ENCODE measurements at regions not wholly inside any gene's neighbourhood (a gene's known extent, or its start where the extent isn't known, plus 50 kb on each side); places are given as distances from the start of the nearest gene placed in this dataset.
"Not testable (repeated sequence)": the region's sequence is repeated elsewhere in the genome, so short reads cannot be mapped to it uniquely, and the experiment has no call there.

GRCh38 chr10:55747244-55747643, 613.8 kb downstream of the ZWINT start:
- DNase-seq (ENCODE audit: low read depth) = no peak

GRCh38 chr10:55746002-55746401, 615.1 kb downstream of the ZWINT start:
- DNase-seq (ENCODE audit: low read depth) = no peak

GRCh38 chr10:55742487-55742886, 618.6 kb downstream of the ZWINT start:
- DNase-seq (ENCODE audit: low read depth) = no peak

GRCh38 chr10:55740767-55741166, 620.3 kb downstream of the ZWINT start:
- DNase-seq (ENCODE audit: low read depth) = not testable (repeated sequence)

DNA sequence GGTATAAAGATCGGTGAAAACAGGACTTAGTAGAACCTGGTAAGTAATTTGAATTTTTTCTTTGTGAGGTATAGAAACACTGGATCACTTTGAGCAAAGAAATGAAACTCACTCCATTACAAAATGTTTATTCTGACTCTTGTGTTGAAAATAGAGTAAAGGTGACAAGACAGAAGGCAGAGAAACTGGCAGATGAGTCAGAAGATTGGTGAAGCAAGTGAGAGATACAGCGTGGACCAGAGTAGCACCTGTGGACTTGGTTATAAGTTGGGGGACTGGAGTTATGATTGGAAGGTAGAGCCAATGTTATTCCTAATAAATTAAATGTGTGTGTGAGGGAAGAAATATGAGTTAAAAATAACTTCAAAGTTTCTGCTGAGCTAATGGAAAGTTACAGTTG, 620.9 kb downstream of the ZWINT start:
- no peak for DNase-seq (ENCODE audit: low read depth)

DNA sequence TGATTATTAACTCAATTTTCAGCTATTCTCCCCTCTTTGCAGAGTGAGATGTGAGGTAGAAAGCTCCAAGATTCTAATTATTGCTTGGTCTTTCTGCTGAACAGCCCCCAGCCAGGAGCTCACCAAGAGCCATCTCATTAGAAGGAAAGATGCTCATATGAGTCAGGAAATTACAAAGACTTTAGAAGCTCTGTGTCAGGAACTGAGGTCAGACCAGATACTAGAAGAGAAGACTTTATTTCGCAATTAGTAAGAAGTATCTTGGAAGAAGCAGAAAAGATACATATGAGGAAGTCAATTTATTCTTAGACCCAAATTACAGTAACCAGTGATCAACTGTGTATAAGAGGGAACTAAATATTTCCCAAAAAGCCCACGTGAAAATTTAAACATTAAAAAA, 626.9 kb downstream of the ZWINT start:
- DNase-seq (ENCODE audit: low read depth) = no peak

DNA sequence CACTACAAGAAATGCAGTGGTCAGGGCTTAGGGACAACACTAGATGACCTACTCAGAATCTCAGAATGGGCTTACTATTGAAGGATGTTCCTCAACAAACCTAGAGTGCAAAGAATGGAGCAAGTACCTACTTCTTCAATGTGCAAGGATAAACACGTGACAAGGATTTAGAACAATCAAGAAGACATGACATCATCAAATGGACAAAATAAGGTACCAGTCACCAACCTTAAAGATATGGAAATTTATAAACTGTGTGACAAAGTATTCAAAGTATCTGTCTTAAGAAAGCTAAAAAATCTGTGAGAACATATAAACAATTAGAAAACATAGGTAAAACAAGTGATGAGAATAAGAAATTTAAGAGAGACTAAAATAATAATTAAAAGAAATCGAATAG, 656.1 kb downstream of the ZWINT start:
- DNase-seq (ENCODE audit: low read depth) = no peak

DNA sequence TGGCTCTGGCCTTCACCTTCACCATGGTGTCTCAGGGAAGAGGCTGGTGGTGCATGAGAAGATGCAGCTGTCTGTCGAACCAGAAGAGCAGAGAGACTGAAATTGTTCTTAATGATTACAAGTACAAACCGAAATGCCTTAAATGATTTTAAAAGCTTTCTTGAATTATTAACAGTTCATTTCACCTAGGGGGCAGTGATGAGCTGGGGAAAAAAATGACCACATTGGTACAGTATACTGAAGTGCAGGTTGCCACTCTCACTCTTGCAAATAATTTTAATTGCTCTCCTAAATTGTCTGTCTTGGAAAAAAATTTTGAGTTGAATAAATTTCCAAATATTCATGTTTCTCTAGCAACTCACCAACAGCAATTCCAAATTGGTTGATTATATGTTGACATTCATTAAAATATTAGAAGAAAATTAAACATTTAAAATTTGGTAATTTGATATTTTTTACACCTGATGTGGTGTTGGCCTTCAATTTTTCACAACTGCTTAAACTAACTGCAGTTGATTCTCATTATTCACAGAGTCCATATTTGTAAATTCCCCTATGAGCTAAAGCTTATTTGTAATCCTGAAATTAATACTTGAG, 692.6 kb downstream of the ZWINT start:
- DNase-seq (ENCODE audit: low read depth) = no peak

- no peak for DNase-seq (ENCODE audit: low read depth)
Observed at GRCh38 chr10:55653531-55653930, 707.5 kb downstream of the ZWINT start.

GRCh38 chr10:55641601-55642000, 719.5 kb downstream of the ZWINT start:
- DNase-seq (ENCODE audit: low read depth) = no peak

- no peak for DNase-seq (ENCODE audit: low read depth)
Observed at GRCh38 chr10:55631071-55631654, 729.9 kb downstream of the ZWINT start.

DNA sequence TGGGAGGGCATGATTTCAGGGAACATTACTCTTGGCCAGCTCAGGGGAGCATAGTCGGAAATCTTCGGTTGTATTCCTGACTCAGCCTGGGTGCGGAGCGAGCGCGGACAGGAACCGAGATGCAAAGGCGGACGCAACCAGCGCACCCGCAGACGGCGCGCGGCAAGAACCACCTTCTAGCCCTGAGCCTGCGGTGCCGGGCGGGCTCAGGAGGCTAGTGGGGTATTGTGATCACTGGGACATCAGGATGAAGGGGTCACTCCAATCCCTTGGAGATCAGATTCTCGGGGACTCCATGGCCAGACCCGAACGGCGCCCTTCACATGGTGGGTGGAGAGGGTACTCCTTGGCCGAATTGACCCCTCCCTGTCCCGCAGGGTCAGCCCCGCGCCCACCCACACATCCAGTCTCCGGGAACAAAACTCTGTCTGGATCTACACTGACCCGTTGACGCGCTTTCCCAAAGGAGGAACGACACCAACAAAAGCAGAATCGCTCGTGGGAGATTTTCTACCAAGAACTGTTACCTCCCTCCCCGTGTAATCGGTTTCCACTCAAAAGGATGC, 730.5 kb downstream of the ZWINT start:
- no peak for DNase-seq (ENCODE audit: low read depth)

GRCh38 chr10:55629793-55630490, 731.1 kb downstream of the ZWINT start:
- DNase-seq (ENCODE audit: low read depth) = no peak

DNA sequence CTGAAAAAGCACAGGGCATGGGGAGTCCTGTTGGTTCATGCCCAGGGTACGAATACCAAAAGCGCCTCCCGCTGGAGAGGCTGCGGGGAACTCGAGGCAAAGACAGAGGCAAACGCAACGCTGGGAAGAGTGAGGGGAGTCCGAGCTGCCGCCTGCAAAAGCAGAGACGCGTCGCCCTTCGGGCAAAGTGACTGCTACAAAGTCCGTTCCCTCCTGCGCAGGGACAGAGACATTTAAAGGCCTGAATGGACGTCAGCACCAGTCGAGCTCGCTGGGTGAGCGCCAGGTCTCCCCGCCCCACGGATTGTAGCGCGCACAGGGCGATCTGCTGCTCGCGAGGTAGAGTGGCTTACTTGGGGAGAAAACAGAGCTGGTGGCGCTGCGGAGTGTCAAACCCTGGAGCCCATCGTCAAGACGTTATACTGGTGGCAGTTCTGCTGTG, 732.8 kb downstream of the ZWINT start:
- DNase-seq (ENCODE audit: low read depth) = no peak

DNA sequence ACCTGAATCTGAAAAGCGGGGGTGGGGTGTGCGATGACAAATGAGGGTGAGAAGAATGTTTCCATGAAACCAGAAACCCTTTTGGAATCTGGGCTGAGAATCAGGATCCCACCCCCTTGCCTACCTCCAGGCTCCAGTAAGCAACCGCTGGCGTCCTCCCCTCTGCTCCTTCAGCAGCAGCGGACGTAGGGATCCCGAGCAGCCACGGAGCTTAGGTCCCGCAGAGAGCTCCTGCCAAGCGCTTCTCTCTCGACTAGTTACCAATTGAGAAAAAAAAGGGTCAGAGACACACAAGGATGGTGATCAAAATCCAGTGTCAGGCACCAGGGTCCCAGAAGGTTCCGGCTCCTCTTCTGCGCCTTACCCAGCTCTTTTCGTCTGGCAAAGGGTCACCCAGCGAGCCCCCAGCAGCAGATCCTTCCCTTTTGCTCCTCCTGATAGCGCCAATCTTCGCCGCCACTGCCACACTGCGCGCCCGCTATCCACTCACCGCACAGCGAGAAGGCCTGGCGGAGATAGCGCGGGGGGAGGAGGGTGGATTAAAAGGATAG, 733.5 kb downstream of the ZWINT start:
- DNase-seq (ENCODE audit: low read depth) = no peak

- not testable (repeated sequence) for DNase-seq (ENCODE audit: low read depth)
Observed at GRCh38 chr10:55601690-55602478, 759.2 kb downstream of the ZWINT start.

GRCh38 chr10:55551603-55552002, 750.6 kb upstream of the PCDH15 start:
- DNase-seq (ENCODE audit: low read depth) = no peak

DNA sequence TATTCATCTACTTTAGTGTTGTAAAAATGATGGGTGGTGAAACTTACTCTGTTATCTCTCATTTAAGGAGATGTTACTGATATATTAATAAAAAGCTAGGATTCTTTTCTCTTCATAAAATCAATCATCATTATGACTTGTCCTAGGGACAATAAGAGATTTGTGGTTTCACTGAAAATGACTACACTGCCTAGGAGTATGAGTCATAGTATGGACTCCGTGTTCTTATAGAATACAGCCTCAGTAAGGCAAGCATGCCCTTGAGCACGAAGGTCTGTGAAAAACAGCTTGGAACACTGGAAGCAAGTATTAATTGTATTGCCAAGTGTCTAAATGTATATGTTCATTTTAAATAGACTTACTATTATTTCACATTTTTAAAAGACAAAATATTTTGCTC, 749.2 kb upstream of the PCDH15 start:
- no peak for DNase-seq (ENCODE audit: low read depth)

GRCh38 chr10:55537497-55537896, 736.5 kb upstream of the PCDH15 start:
- not testable (repeated sequence) for DNase-seq (ENCODE audit: low read depth)

DNA sequence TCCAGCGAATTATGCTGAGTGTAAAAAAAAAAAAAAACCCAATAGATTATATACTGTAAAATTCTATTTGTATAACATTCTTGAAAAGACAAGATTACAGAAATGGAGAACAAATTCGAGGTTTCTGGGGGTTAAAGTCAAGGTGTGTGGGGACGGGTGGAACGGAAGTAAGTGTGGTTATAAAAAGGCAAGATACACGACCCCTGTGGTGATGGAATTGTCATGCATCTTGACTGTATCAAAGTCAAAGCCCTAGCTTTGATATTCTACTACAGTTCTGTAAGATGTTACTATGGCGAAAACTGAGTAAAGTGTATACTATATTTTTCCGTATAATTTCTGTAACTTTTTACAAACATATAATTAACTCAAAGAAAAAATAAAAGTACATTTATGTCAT, 718.2 kb upstream of the PCDH15 start:
- no peak for DNase-seq (ENCODE audit: low read depth)

GRCh38 chr10:55518416-55518815, 717.4 kb upstream of the PCDH15 start:
- DNase-seq (ENCODE audit: low read depth) = not testable (repeated sequence)

DNA sequence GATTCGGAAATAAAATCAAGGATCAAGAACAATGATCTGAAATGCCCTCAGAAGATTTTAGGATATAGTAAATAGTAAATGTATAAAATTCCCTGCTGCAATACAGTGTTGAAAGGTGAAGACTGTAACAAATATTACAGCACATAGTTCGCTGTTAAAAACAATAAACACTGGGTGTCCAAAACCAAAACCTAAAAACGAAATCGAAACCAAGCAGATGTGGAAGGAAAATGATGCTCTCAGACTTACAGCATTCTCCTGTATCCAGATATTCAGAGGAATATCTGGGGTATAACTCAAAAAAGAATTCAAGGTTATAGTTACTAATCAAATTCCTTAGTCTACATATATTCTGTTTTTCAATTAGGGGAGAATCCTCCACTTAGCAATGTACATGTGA, 708.1 kb upstream of the PCDH15 start:
- DNase-seq (ENCODE audit: low read depth) = no peak
